ENCODE measurements at regions not wholly inside any gene's neighbourhood (a gene's known extent, or its start where the extent isn't known, plus 50 kb on each side); places are given as distances from the start of the nearest gene placed in this dataset.

DNA sequence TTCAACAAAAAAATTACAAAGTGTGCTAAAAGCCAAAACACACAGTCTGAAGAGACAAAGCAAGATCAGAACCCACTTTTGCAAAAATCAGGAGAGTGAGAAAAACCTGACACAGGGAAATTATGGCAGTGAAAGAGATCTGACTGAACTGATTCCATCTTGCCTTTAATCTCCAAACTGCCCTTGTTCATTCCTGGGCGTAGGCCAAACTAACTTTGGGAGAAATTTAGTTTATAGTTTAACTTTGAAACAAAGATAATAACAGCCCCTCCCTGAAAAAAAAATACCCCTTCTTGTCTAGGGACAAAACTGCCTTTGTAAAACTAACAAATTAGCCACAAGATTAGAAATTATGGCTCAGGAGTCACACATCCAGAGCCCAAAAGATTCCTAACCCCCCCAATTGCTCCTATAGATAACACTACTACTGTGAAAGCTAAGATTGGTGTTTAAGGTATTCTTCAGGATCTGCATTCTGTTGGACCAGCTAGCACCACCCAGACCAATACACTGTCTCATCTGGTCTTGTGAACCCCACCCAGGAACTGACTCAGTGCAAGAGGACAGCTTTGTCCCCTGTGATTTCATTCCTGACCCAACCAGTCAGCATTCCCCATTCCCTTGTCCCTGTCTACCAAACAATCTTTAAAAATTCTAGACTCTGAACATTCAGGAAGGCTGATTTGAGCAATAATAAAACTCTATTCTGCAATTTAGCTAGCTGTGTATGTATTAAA lies 226.1 kb upstream of the SH3BP4 start:
- TF ChIP-seq, protein P1, sequence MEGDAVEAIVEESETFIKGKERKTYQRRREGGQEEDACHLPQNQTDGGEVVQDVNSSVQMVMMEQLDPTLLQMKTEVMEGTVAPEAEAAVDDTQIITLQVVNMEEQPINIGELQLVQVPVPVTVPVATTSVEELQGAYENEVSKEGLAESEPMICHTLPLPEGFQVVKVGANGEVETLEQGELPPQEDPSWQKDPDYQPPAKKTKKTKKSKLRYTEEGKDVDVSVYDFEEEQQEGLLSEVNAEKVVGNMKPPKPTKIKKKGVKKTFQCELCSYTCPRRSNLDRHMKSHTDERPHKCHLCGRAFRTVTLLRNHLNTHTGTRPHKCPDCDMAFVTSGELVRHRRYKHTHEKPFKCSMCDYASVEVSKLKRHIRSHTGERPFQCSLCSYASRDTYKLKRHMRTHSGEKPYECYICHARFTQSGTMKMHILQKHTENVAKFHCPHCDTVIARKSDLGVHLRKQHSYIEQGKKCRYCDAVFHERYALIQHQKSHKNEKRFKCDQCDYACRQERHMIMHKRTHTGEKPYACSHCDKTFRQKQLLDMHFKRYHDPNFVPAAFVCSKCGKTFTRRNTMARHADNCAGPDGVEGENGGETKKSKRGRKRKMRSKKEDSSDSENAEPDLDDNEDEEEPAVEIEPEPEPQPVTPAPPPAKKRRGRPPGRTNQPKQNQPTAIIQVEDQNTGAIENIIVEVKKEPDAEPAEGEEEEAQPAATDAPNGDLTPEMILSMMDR (IDR thresholded peaks at IDR 0.05), result no peak
- TF ChIP-seq POLR2A (IDR thresholded peaks at IDR 0.05), result no peak
